ENCODE measurements at regions not wholly inside any gene's neighbourhood (a gene's known extent, or its start where the extent isn't known, plus 50 kb on each side); places are given as distances from the start of the nearest gene placed in this dataset.

GRCh38 chr11:70663815-70664214 lies 265.5 kb downstream of the CTTN start:
- Histone ChIP-seq H3K9ac (ENCODE audit: low read depth, low read length, poor library complexity) (no peak overlapping the region), H2AK5ac (ENCODE audit: low read depth, low read length) (no peak overlapping the region), H3K9me3 (replicated peaks in 1 of 2; ENCODE audit: control insufficient read depth in 2 of 2, insufficient read depth in 1 of 2, low read depth in 1 of 2, low read length in 2 of 2) (no peaks in the 10 kb centered on the region), H2BK5ac (ENCODE audit: low read length) (no peak overlapping the region), H2BK12ac (ENCODE audit: low read length) (no peak overlapping the region), H3K14ac (ENCODE audit: low read length) (no peak overlapping the region), H2AFZ (ENCODE audit: low read length) (no peak overlapping the region), H2BK15ac (ENCODE audit: low read length) (no peak overlapping the region), H3K4me2 (ENCODE audit: insufficient read depth, low read length, poor library complexity, severe bottlenecking) (no peak overlapping the region), H3K23ac (ENCODE audit: low read depth, low read length, poor library complexity) (no peak overlapping the region), H3K27me3 (ENCODE audit: control insufficient read depth in 3 of 3, insufficient read depth in 3 of 3, low read depth in 1 of 3, low read length in 3 of 3) (no peaks in the 10 kb centered on the region), H4K8ac (ENCODE audit: low read depth, low read length) (no peak overlapping the region), H3K4me1 (ENCODE audit: control insufficient read depth in 2 of 2, insufficient read depth in 1 of 2, low read depth in 1 of 2, low read length in 2 of 2) (peaks cover 13 to 25% of the 10 kb centered on the region in 2 donors), H3K4ac (ENCODE audit: low read length) (no peak overlapping the region), H3K79me1 (ENCODE audit: low read depth, low read length) (peaks cover 2% of the 10 kb centered on the region), H3K4me3 (ENCODE audit: low read length in 2 of 2) (no peak overlapping the region), H3K18ac (ENCODE audit: low read length) (no peak overlapping the region), H2BK120ac (ENCODE audit: low read depth, low read length) (no peak overlapping the region), H3K36me3 (replicated peaks in 1 of 2; ENCODE audit: control insufficient read depth in 2 of 2, insufficient read depth in 2 of 2, low read length in 2 of 2) (peaks cover 0 to 15% of the 10 kb centered on the region in 2 donors), H4K91ac (ENCODE audit: low read depth, low read length, poor library complexity) (no peak overlapping the region), H3K27ac (replicated peaks; ENCODE audit: low read length) (no peak overlapping the region)
- WGBS, 2 donors (ENCODE audit: extremely low coverage in 2 of 2, insufficient read length in 2 of 2, insufficient replicate concordance in 1 of 2): no CpG with 5 or more reads among the region's 5 CpGs
- DNase-seq (ENCODE audit: low spot score): no peak

GRCh38 chr11:70666311-70666710 lies 268.0 kb downstream of the CTTN start:
- H3K27me3 ChIP-seq (ENCODE audit: control insufficient read depth in 3 of 3, insufficient read depth in 3 of 3, low read depth in 1 of 3, low read length in 3 of 3): no peaks in the 10 kb centered on the region
- no peak overlapping the region for H3K23ac ChIP-seq (ENCODE audit: low read depth, low read length, poor library complexity)
- H2BK5ac ChIP-seq (ENCODE audit: low read length): no peak overlapping the region
- H3K79me1 ChIP-seq (ENCODE audit: low read depth, low read length): peaks cover 2% of the 10 kb centered on the region
- no peak overlapping the region for H3K14ac ChIP-seq (ENCODE audit: low read length)
- H3K27ac ChIP-seq (replicated peaks; ENCODE audit: low read length): no peak overlapping the region
- H3K36me3 ChIP-seq (replicated peaks in 1 of 2; ENCODE audit: control insufficient read depth in 2 of 2, insufficient read depth in 2 of 2, low read length in 2 of 2): no peaks in the 10 kb centered on the region
- no peak overlapping the region for H2BK120ac ChIP-seq (ENCODE audit: low read depth, low read length)
- H2AK5ac ChIP-seq (ENCODE audit: low read depth, low read length): no peak overlapping the region
- H4K8ac ChIP-seq (ENCODE audit: low read depth, low read length): no peak overlapping the region
- no peak overlapping the region for H2AFZ ChIP-seq (ENCODE audit: low read length)
- no peak overlapping the region for H3K4me3 ChIP-seq (ENCODE audit: low read length in 2 of 2)
- no peak overlapping the region for H4K91ac ChIP-seq (ENCODE audit: low read depth, low read length, poor library complexity)
- no peaks in the 10 kb centered on the region for H3K9me3 ChIP-seq (replicated peaks in 1 of 2; ENCODE audit: control insufficient read depth in 2 of 2, insufficient read depth in 1 of 2, low read depth in 1 of 2, low read length in 2 of 2)
- WGBS, 2 donors (ENCODE audit: extremely low coverage in 2 of 2, insufficient read length in 2 of 2, insufficient replicate concordance in 1 of 2): no CpG with 5 or more reads among the region's 8 CpGs
- no peak overlapping the region for H2BK15ac ChIP-seq (ENCODE audit: low read length)
- no peak overlapping the region for H3K9ac ChIP-seq (ENCODE audit: low read depth, low read length, poor library complexity)
- no peak overlapping the region for H3K4ac ChIP-seq (ENCODE audit: low read length)
- no peak for DNase-seq (ENCODE audit: low spot score)
- H3K18ac ChIP-seq (ENCODE audit: low read length): no peak overlapping the region
- H2BK12ac ChIP-seq (ENCODE audit: low read length): no peak overlapping the region
- peaks cover 7 to 13% of the 10 kb centered on the region in 2 donors for H3K4me1 ChIP-seq (ENCODE audit: control insufficient read depth in 2 of 2, insufficient read depth in 1 of 2, low read depth in 1 of 2, low read length in 2 of 2)
- H3K4me2 ChIP-seq (ENCODE audit: insufficient read depth, low read length, poor library complexity, severe bottlenecking): no peak overlapping the region

- Histone ChIP-seq H3K27me3 (ENCODE audit: control insufficient read depth in 3 of 3, insufficient read depth in 3 of 3, low read depth in 1 of 3, low read length in 3 of 3) (no peaks in the 10 kb centered on the region), H4K91ac (ENCODE audit: low read depth, low read length, poor library complexity) (no peak overlapping the region), H2AK5ac (ENCODE audit: low read depth, low read length) (no peak overlapping the region), H3K4me3 (ENCODE audit: low read length in 2 of 2) (no peak overlapping the region), H3K4me1 (ENCODE audit: control insufficient read depth in 2 of 2, insufficient read depth in 1 of 2, low read depth in 1 of 2, low read length in 2 of 2) (peaks cover 7 to 11% of the 10 kb centered on the region in 2 donors), H3K9me3 (replicated peaks in 1 of 2; ENCODE audit: control insufficient read depth in 2 of 2, insufficient read depth in 1 of 2, low read depth in 1 of 2, low read length in 2 of 2) (no peaks in the 10 kb centered on the region), H3K36me3 (replicated peaks in 1 of 2; ENCODE audit: control insufficient read depth in 2 of 2, insufficient read depth in 2 of 2, low read length in 2 of 2) (no peaks in the 10 kb centered on the region), H3K4me2 (ENCODE audit: insufficient read depth, low read length, poor library complexity, severe bottlenecking) (no peak overlapping the region), H3K27ac (replicated peaks; ENCODE audit: low read length) (no peak overlapping the region), H2AFZ (ENCODE audit: low read length) (no peak overlapping the region), H3K18ac (ENCODE audit: low read length) (no peak overlapping the region), H3K23ac (ENCODE audit: low read depth, low read length, poor library complexity) (no peak overlapping the region), H2BK120ac (ENCODE audit: low read depth, low read length) (no peak overlapping the region), H2BK15ac (ENCODE audit: low read length) (no peak overlapping the region), H4K8ac (ENCODE audit: low read depth, low read length) (no peak overlapping the region), H3K79me1 (ENCODE audit: low read depth, low read length) (peaks cover 2% of the 10 kb centered on the region), H3K9ac (ENCODE audit: low read depth, low read length, poor library complexity) (no peak overlapping the region), H3K14ac (ENCODE audit: low read length) (no peak overlapping the region), H2BK5ac (ENCODE audit: low read length) (no peak overlapping the region), H2BK12ac (ENCODE audit: low read length) (no peak overlapping the region), H3K4ac (ENCODE audit: low read length) (no peak overlapping the region)
- no peak for DNase-seq (ENCODE audit: low spot score)
- WGBS, 2 donors (ENCODE audit: extremely low coverage in 2 of 2, insufficient read length in 2 of 2, insufficient replicate concordance in 1 of 2): no CpG with 5 or more reads among the region's 4 CpGs
These were observed 269.4 kb downstream of the CTTN start for GRCh38 chr11:70667767-70668166.

GRCh38 chr11:70668204-70669202 lies 270.2 kb downstream of the CTTN start:
- no peak for DNase-seq (ENCODE audit: low spot score)
- Histone ChIP-seq H2AFZ (ENCODE audit: low read length) (no peak overlapping the region), H3K4me1 (ENCODE audit: control insufficient read depth in 2 of 2, insufficient read depth in 1 of 2, low read depth in 1 of 2, low read length in 2 of 2) (peaks cover 5 to 7% of the 10 kb centered on the region in 2 donors), H2BK5ac (ENCODE audit: low read length) (no peak overlapping the region), H3K27ac (replicated peaks; ENCODE audit: low read length) (no peak overlapping the region), H2BK12ac (ENCODE audit: low read length) (no peak overlapping the region), H2BK15ac (ENCODE audit: low read length) (no peak overlapping the region), H3K14ac (ENCODE audit: low read length) (no peak overlapping the region), H3K9ac (ENCODE audit: low read depth, low read length, poor library complexity) (no peak overlapping the region), H3K18ac (ENCODE audit: low read length) (peak overlapping the region; percentile 17), H3K36me3 (replicated peaks in 1 of 2; ENCODE audit: control insufficient read depth in 2 of 2, insufficient read depth in 2 of 2, low read length in 2 of 2) (no peaks in the 10 kb centered on the region), H3K9me3 (replicated peaks in 1 of 2; ENCODE audit: control insufficient read depth in 2 of 2, insufficient read depth in 1 of 2, low read depth in 1 of 2, low read length in 2 of 2) (peaks cover 0 to under 1% of the 10 kb centered on the region in 2 donors), H3K4ac (ENCODE audit: low read length) (no peak overlapping the region), H3K27me3 (ENCODE audit: control insufficient read depth in 3 of 3, insufficient read depth in 3 of 3, low read depth in 1 of 3, low read length in 3 of 3) (no peaks in the 10 kb centered on the region), H3K79me1 (ENCODE audit: low read depth, low read length) (peaks cover 2% of the 10 kb centered on the region), H4K8ac (ENCODE audit: low read depth, low read length) (no peak overlapping the region), H3K4me2 (ENCODE audit: insufficient read depth, low read length, poor library complexity, severe bottlenecking) (no peak overlapping the region), H3K23ac (ENCODE audit: low read depth, low read length, poor library complexity) (no peak overlapping the region), H2AK5ac (ENCODE audit: low read depth, low read length) (no peak overlapping the region), H3K4me3 (ENCODE audit: low read length in 2 of 2) (no peak overlapping the region), H2BK120ac (ENCODE audit: low read depth, low read length) (no peak overlapping the region), H4K91ac (ENCODE audit: low read depth, low read length, poor library complexity) (no peak overlapping the region)
- no CpG with 5 or more reads among the region's 23 CpGs for WGBS, 2 donors (ENCODE audit: extremely low coverage in 2 of 2, insufficient read length in 2 of 2, insufficient replicate concordance in 1 of 2)
